Gastroesophageal sphincter (tissue), 3 donors: ENCODE measurements at regions not wholly inside any gene's neighbourhood (a gene's known extent, or its start where the extent isn't known, plus 50 kb on each side); places are given as distances from the start of the nearest gene placed in this dataset.

ENCODE experiments used
- CTCF ChIP-seq, 4 experiments: fragments of 200-600 bp in 2 of 4; fragments of 450-650 bp in 2 of 4; sonication (generic) in 1 of 4; IDR thresholded peaks; one replicate each; pipeline ENCODE4 v1.5.1; 2017 to 2019; ENCODE audit warnings: antibody characterized with exemption in 4 of 4, mild to moderate bottlenecking in 2 of 4, moderate library complexity in 2 of 4
- EP300 ChIP-seq: sonication (generic); formaldehyde crosslinking; IDR thresholded peaks from one replicate; pipeline ENCODE4 v1.6.1; 2017; ENCODE audit warnings: antibody characterized with exemption, mild to moderate bottlenecking
- POLR2A ChIP-seq, 2 donors: fragments of 450-650 bp; IDR thresholded peaks; one replicate each; pipeline ENCODE4 v1.6.1; 2017; ENCODE audit warnings: antibody characterized with exemption in 2 of 2, mild to moderate bottlenecking in 2 of 2, moderate library complexity in 1 of 2

GRCh38 chr2:118588850-118589249, 258.6 kb downstream of the EN1 start:
- TF ChIP-seq CTCF (IDR thresholded peaks at IDR 0.05) (no peak), POLR2A (IDR thresholded peaks at IDR 0.05) (no peak), EP300 (no peak)
